ELF-1 (cell line): ENCODE measurements at regions not wholly inside any gene's neighbourhood (a gene's known extent, or its start where the extent isn't known, plus 50 kb on each side); places are given as distances from the start of the nearest gene placed in this dataset.

Experiments
- DNase-seq: peaks from one replicate; pipeline ENCODE4 v3.0.0-alpha.2; 2016; ENCODE audit warnings: low read depth, low spot score

- DNase-seq: no peak
Observed at GRCh38 chr13:112245989-112246388, 130.2 kb upstream of the SPACA7 start.

DNA sequence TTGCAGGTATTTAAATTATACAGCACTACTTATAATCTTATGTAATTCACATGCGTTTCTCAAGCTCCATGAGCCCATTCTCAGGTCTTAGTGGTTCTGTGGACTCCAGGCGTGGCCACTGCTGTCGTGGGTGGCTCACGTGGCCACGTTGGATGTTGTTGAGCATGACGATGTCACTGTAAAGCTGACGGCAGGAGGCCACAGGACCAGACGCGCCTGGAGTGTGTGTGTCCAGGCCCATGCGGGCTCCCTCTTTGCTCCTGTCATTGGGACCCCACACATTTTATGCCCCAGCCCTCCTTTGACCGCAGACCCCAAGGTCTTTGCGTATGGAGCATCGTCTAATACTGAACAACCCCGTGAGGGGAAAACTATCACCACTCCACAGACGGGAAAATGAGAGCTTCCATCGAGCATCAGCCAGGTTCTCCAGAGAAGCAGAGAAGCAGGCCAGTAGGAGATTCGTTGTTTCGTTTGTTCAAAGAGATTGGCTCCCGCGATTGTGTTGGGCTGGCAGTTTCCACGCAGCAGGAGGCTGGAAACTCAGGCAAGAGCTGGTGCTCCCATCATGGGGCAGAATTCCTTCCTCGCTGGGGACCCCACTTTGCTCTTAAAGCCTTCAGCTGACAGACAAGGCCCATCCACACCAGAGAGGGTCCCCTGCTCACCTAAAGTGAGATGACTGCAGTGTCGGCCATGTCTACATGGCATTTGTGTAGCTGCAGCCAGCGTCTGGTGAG is 129.3 kb upstream of the SPACA7 start:
- no peak for DNase-seq

DNA sequence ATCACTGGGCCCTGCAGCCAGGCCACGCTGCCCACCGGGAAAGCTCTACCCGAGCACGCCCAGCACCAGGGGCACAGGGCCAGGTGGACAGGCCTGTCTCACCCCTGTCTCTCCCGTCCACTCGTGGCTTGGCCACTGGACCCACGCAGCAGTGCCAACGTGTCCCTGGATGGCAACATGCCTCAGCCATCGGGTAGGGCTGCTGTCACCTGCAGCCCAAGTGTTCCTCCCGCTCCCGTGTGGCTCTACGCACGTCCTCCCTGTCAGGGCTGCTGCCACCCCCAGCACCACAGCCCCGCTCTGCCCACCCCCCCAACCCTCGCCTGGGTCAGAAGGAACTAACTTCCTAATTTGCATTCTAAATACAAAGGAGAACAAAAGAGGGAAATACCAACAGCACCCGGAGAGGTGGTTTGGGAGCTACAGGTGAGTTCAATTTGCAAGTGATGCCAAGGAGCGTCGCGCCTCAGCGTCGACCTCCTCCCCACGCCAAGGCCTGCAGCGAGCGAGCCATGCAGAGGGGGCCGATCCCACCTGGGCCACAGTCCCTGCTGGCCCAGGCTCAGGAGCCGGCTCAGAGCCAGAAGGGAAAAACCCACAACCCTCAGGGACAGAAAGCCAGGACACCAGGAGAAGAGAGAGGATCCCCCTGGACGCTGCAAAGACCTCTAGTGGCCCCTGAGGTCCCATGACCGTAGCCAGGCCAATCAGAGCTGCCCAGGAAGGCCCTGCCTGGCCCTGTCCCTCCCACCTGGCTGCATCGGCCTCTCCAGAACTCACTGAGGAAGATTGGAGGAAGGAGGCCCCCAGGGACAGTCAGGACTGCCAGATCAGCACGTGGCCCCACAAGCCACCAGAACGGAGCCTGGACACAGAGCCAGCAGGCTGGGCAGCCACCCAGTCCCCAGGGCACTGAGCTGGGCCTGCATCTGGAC is 128.4 kb upstream of the SPACA7 start:
- DNase-seq: no peak

GRCh38 chr13:112248406-112248760 is 127.8 kb upstream of the SPACA7 start:
- no peak for DNase-seq

GRCh38 chr13:112248862-112249592 is 127.1 kb upstream of the SPACA7 start:
- DNase-seq: peak; percentile 21

DNA sequence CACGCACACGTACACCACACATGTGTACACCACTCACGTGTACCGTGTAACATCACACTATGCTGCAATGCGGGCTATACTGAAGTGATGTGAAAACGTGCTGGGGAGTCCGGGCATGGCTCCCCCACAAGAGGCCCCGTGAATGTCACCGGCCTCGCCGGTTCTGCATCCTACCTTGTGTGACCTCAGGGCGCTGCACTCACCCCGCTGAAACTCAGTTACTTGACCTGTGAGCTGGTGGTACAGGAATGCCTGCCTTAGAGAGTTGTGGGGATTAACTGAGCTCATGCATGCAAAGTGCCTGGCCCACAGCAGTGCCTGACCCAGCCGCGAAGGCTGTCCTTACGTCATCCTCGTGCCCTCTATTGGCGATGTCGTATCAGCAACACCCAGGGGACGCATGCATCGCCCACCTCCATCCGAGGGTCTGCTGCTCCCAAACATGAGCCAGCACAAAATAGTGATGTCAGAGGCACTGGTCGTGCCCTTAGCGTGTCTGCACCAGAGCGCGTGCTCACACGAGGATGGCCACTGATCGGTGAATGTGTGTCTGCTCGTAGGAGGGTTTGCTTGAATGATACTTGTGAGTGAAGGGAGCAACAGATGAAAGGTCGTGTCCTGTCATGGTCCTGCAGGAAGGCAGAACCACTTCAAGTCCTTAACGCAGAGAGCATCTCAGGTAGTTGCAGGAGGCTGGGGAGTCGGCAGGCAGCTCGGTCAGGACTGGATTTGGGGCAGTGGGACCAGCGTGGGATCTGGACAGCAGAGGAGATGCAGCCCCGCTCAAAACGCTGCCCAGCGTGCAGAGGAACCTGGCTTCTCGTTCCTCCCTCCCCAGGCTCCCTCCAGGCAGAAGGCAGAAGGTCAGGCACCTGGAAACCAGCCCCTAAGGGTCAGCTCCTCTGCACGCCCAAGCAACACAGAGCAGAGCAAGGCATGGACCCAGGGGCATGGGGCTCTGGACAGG is 126.2 kb upstream of the SPACA7 start:
- no peak for DNase-seq

- DNase-seq: no peak
Observed at GRCh38 chr13:112250788-112251445, 125.2 kb upstream of the SPACA7 start.

DNA sequence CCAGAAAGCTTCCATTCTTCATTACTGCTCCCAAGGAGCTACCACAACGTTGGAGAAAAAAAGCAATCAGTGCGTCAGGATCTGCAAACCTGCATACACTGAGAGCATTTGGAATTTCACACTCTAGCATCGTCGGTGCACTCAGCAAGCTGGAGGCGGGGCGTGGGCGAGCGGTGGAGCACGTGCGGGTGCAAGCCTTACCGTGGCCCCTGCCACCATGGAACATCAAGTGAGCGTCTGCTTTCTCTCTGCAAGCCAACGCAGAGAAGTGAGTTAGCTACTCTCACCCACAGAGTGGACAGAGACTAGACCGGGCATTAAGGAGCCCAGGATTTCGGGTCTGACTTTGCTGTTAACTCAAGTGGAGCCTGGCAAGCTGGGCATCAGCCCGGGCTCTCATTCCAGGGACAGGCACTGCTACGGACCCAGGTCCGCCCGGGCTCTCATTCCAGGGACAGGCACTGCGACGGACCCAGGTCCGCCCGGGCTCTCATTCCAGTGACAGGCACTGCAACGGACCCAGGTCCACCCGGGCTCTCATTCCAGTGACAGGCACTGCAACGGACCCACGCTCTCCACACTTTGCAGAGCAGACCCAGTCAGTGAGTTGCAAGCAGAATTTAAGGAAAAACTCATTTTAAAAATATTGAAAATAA is 124.1 kb upstream of the SPACA7 start:
- no peak for DNase-seq

DNA sequence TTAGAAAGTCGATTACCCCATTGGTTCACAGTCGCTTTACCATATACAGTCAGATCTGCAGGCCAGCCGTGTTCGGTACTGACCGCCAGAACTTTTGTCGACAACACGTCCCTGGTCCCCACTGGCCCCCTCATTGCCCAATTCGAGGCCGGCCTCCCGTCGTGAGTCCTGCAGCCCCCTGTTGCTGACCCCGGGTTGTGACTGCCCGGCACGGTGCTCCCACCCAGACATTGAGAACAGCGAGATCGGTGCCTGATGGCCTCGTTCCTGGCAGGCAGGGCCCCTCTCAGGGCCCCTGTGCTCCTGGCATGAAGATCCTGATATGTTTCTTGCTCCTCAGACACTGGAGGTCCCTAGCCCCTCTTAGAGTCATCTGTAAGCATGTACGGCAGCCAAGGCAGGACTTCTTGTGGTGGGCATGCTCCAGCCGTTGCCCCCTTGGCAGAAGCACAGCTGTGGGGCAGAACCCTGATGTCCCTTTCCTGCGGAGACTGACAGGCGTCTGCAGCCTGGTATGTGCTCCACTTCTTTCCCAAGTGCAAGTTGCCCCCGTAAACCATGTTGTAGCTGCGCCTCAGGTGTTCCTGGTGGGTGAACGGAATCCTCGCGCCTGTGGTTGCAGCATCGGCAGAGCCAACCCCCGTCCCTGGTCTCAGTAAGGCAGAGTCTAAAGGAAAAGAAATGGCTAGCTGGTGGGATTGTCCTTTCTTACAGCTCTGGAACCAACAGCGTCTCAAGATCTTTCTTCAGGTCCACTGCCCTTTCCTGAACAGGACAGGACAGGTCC is 123.2 kb upstream of the SPACA7 start:
- no peak for DNase-seq

DNA sequence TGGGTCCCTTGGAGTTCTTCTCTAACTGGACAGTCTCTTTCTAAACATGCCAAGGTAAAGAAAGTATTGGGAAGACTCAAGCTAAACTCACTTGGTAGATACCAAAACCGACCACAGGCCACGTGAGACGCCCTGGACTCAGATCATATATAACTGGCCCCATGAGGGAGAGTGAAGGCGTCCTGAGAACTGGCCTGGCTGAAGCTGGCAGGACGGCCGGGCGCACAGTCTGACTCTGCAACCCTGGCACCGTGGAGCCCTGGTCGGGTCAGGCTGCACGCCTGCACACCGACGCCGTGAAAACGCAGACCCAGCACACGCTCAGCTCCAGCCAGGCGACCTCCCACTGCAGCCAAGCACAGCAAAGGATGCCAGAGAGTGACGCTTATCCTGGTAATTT is 122.5 kb upstream of the SPACA7 start:
- DNase-seq: no peak

DNA sequence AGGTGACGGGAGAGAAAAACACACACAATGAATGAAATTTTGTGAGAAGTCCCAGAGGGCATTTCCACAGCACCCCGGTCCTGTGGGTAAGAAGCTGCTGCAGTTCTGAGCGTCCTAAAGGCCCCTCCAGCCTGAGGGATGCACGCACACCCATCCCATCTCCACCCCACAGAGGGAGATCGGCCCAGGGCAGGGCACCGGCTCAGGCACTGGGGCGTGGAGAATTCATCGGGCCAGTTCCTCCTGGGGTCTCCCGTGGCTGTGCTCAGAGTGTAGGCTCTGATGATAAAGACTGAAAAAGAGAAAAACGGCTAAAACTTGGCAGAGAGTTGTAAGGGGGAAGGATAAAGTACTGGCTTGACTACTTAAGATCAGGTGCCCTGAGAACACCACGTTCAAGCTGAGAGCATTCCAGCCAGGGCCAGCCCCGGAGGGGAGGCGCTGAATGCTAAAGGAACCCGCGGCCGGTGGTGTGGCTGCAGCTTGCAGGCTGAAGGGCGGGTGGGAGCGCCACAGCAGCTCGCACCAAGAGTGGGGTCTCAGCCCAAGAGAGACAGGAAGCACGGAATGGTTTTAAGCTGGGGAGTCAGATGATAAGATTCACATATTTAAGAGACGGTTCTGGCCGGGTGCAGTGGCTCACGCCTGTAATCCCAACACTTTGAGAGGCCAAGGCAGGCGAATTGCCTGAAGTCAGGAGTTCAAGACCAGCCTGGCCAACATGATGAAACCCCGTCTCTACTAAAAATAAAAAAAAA is 121.9 kb upstream of the SPACA7 start:
- DNase-seq: no peak

DNA sequence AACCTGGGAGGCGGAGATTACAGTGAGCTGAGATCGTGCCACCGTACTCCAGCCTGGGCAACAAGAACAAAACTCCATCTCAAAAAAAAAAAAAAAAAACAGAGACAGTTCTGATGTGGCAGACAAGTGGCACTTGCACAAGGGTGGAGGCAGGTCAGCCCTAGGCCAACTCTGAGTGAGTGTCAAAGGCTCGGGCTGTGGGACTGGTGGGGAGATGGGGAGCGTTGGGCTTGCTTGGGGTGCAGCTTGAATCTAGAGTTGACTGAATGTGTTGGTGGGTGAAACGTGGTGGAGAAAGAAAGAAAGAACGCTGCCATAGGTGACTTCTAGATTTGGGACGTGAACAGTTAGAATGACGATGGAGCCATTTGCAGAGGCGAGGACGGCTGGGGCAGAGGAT is 121.3 kb upstream of the SPACA7 start:
- DNase-seq: no peak

DNA sequence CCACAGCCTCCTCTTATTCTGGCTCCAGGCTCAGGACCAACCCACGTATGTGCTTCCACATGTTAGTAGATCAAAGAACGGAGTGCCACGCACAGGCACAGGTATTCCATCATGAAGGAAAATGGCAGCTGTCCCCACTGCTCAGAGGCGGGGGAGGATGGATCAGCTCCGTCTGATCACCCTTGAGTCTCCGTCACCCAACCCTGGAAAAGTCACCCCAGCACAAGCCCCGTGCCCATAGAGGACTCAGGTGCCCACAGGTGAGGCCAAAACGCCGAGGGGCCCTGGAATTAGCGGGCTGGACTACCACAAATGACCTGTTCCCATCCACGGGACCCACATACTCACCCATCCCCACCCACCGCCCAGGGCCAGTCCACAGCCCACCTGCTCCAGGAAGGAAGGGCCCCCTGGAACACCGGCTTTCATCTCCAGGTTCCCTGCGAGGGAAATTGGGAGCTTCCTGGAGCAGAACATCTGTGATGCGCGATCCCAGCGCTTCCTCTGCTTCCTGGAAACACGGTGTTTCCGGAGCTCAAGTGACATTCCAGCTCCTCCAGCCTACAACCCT is 120.5 kb upstream of the SPACA7 start:
- no peak for DNase-seq

DNA sequence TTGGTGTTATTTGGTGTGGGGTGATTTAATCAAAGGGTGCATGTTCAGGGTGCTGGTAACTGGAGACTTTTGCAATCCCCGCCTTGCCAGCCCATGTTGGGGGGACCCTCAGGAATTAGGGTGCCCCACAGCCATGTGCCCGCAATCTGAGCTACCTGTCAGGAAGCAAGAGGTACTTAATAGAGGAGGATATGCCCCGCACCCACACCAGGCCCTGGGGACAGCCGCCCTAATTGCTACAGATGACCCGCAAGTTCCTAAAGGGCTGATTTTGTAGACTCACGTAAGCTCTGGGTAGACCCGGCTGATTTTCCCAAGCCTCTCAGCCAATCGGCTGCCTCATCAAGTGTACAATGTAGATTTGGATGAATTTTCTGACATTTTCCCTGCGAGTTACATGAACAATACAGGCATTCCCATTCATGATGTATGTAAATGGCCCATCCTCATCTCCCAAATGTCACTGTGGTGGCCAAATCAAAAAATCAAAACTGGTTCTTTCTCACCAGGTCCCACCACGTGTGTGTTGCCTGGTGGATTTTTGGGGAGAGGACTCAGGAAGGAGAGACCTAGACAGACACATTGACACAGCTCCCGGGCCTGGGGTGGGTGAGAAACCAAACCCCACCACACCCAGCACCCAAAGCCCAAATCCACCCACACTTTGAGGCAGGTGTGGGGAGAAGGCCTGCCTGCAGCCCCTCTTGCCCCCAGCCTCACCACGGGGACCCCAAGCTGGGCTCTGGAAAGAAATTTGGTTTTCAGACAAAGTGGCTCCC is 119.2 kb upstream of the SPACA7 start:
- DNase-seq: no peak

DNA sequence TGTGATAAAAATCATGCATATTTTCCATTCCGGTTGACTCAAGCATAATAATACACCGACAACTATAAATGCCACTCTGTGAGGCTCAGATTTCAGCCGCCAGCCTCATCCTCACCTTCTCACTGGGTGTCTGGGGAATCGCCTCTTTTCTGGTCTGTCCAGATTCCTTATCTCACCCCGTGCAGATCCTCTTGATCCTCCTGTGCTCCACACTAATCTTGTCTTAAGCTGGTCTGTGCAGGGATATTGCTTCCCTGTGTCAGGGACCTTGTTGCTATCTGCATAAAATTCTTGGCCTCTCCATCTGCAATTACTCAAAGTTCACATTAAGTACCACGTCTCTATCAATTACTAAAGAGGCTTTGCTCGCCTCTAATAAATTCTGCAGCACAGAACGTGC is 116.6 kb upstream of the SPACA7 start:
- no peak for DNase-seq

DNA sequence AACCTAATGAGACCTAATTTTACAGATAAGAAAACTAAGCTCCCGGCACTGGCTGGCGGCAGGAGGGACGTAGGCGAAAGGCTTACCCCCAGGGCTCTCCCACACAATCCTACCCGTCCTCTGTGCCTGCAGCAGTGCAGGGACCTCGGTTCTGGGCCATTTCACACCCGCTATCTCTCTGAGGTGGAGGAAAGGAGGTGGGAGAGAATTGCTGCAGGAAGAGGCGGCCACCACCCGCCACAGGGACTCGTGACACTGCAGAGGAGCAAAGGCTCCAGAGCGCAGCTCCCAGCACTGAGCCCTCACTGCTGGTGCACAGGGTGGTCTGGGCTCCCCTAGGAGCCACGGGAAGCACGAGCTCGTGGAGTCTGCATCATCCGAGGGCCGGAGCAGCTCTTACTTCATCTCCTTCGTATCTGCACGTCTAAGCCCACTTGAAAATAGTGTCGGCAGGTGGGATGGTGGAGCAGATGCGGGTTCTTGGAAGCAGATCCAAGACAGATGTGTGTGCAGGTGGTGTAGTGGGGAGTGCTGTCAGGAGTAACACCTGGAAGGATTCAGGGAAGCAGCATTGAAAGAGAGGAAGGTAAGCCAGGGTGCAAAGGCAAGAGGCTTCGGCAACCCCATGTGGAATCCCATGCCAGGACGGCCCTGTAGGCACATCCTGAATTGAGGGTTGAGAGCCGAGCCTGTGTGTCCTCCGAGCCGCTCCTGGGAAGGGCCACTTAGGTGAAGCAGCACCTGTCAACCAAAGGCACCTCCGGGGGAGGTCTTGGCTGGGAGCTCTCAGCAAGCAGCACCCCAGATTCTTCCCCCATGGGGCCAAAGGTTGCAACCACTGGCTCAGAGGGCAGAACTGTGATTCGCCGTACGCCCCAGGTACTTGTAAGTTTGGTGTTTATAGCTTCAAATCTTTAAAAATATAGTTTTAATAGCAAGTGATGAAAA is 115.8 kb upstream of the SPACA7 start:
- DNase-seq: no peak
